ENCODE measurements at regions not wholly inside any gene's neighbourhood (a gene's known extent, or its start where the extent isn't known, plus 50 kb on each side); places are given as distances from the start of the nearest gene placed in this dataset.

DNA sequence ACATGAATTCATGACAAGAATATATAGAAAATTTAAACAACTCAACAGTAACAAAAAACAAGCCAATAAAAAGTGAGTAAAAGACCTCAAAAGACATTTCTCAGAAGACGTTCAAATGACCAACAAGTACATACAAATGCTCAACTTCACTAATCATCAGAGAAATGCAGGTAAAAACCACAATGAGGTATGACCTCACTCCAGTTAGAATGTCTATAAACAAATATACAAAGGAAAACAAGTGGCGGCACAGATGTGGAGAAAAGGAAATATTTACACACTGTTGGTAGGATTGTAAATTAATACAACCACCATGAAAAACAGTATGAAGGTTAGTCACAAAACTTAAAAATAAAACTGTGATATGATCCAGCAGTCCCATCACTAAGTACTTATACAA, 1033.1 kb downstream of the RAPGEF2 start:
- DNase-seq (ENCODE audit: low read depth, low spot score) = no peak
- in situ Hi-C loops (cut with MboI) (no loop called here), intact Hi-C loops (cut with micrococcal nuclease; ENCODE audit: unreplicated experiment) (no loop called here)
- Histone ChIP-seq H2AFZ (ENCODE audit: control insufficient read depth, low read depth, low read length) (no peak overlapping the region), H4K20me1 (ENCODE audit: control insufficient read depth, insufficient read depth) (no peaks in the 10 kb centered on the region), H3K36me3 (ENCODE audit: control insufficient read depth in 2 of 2, insufficient read depth in 2 of 2, low read length in 1 of 2) (no peaks in the 10 kb centered on the region), H3K4me3 (no peak overlapping the region), H3K27ac (ENCODE audit: control insufficient read depth, insufficient read depth) (no peak overlapping the region), H3K4me1 (ENCODE audit: control insufficient read depth, insufficient read depth, low read length) (no peaks in the 10 kb centered on the region), H3K79me2 (ENCODE audit: control insufficient read depth, insufficient read depth, low read length) (no peaks in the 10 kb centered on the region), H3K9ac (ENCODE audit: control insufficient read depth, insufficient read depth, low read length) (no peak overlapping the region), H3K27me3 (replicated peaks in 1 of 2; ENCODE audit: control insufficient read depth in 2 of 2, insufficient read depth in 2 of 2, low read length in 1 of 2) (no peaks in the 10 kb centered on the region), H3K4me2 (ENCODE audit: control insufficient read depth, insufficient read depth) (no peak overlapping the region), H3K9me3 (replicated peaks; ENCODE audit: control insufficient read depth, insufficient read depth, low read length) (no peaks in the 10 kb centered on the region)
- ChIA-PET SMC1A (ENCODE audit: uncharacterized antibody, unreplicated experiment) (no interaction called here), CTCF (no interaction called here), POLR2A (no interaction called here), RAD21 (ENCODE audit: unreplicated experiment) (no interaction called here)
- ATAC-seq = no peak
- no peak for FAIRE-seq
- BruUV-seq (replicated peaks) = no TSS peak
- TF ChIP-seq, protein P1, sequence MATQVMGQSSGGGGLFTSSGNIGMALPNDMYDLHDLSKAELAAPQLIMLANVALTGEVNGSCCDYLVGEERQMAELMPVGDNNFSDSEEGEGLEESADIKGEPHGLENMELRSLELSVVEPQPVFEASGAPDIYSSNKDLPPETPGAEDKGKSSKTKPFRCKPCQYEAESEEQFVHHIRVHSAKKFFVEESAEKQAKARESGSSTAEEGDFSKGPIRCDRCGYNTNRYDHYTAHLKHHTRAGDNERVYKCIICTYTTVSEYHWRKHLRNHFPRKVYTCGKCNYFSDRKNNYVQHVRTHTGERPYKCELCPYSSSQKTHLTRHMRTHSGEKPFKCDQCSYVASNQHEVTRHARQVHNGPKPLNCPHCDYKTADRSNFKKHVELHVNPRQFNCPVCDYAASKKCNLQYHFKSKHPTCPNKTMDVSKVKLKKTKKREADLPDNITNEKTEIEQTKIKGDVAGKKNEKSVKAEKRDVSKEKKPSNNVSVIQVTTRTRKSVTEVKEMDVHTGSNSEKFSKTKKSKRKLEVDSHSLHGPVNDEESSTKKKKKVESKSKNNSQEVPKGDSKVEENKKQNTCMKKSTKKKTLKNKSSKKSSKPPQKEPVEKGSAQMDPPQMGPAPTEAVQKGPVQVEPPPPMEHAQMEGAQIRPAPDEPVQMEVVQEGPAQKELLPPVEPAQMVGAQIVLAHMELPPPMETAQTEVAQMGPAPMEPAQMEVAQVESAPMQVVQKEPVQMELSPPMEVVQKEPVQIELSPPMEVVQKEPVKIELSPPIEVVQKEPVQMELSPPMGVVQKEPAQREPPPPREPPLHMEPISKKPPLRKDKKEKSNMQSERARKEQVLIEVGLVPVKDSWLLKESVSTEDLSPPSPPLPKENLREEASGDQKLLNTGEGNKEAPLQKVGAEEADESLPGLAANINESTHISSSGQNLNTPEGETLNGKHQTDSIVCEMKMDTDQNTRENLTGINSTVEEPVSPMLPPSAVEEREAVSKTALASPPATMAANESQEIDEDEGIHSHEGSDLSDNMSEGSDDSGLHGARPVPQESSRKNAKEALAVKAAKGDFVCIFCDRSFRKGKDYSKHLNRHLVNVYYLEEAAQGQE (IDR thresholded peaks at IDR 0.05; ENCODE audit: low read depth, low read length) = no peak
- no peak for TF ChIP-seq ATF7 (IDR thresholded peaks at IDR 0.05; ENCODE audit: low read depth)
- TF ChIP-seq MTA2 (IDR thresholded peaks at IDR 0.05; ENCODE audit: low read depth) = no peak
- TF ChIP-seq, protein P2, sequence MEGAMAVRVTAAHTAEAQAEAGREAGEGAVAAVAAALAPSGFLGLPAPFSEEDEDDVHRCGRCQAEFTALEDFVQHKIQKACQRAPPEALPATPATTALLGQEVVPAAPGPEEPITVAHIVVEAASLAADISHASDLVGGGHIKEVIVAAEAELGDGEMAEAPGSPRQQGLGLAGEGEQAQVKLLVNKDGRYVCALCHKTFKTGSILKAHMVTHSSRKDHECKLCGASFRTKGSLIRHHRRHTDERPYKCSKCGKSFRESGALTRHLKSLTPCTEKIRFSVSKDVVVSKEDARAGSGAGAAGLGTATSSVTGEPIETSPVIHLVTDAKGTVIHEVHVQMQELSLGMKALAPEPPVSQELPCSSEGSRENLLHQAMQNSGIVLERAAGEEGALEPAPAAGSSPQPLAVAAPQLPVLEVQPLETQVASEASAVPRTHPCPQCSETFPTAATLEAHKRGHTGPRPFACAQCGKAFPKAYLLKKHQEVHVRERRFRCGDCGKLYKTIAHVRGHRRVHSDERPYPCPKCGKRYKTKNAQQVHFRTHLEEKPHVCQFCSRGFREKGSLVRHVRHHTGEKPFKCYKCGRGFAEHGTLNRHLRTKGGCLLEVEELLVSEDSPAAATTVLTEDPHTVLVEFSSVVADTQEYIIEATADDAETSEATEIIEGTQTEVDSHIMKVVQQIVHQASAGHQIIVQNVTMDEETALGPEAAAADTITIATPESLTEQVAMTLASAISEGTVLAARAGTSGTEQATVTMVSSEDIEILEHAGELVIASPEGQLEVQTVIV (IDR thresholded peaks at IDR 0.05; ENCODE audit: borderline replicate concordance, partially characterized antibody) = no peak
- 58% methylated on average over 2 of the region's 2 CpGs for WGBS (ENCODE audit: insufficient coverage, insufficient replicate concordance, low lambda C conversion rate, missing lambda C conversion rate)
